Endodermal cell (in vitro differentiated cells): ENCODE measurements at regions not wholly inside any gene's neighbourhood (a gene's known extent, or its start where the extent isn't known, plus 50 kb on each side); places are given as distances from the start of the nearest gene placed in this dataset.
A peak's percentile ranks its signal among the peaks of the same experiment; 100 is the strongest.

Experiments used
- DNase-seq: peaks from one replicate; pipeline ENCODE4 v3.0.0-alpha.2; 2017
- H3K27ac ChIP-seq: 2 replicates; pipeline ENCODE4 v1.5.1; 2013; ENCODE audit warnings: mild to moderate bottlenecking, low read depth, low read length, moderate library complexity
- H3K27me3 ChIP-seq: 2 replicates; pipeline ENCODE4 v1.6.1; 2013; ENCODE audit warnings: mild to moderate bottlenecking, low read length, moderate library complexity; ENCODE audit not compliant: insufficient read depth, control insufficient read depth, poor library complexity, severe bottlenecking
- H3K36me3 ChIP-seq: 2 replicates; pipeline ENCODE4 v1.7.0; 2013; ENCODE audit warnings: mild to moderate bottlenecking, low read length, moderate library complexity; ENCODE audit not compliant: control insufficient read depth, insufficient read depth
- H3K4me1 ChIP-seq: one replicate; pipeline ENCODE4 v1.7.0; 2013; ENCODE audit warnings: low read length; ENCODE audit not compliant: control insufficient read depth, insufficient read depth
- H3K4me3 ChIP-seq: 2 replicates; pipeline ENCODE4 v1.5.1; 2013; ENCODE audit warnings: mild to moderate bottlenecking, low read length, moderate library complexity
- H3K9ac ChIP-seq: 2 replicates; pipeline ENCODE4 v1.6.1; 2013; ENCODE audit warnings: mild to moderate bottlenecking, low read length, moderate library complexity; ENCODE audit not compliant: poor library complexity, severe bottlenecking; ENCODE audit errors: extremely low read depth
- H3K9me3 ChIP-seq: 2 replicates; pipeline ENCODE4 v1.6.1; 2013; ENCODE audit warnings: mild to moderate bottlenecking, low read length, moderate library complexity; ENCODE audit not compliant: control insufficient read depth
- H3K27ac Mint-ChIP-seq: 2 replicates; pipeline ENCODE4 v1.8.0; 2020; ENCODE audit warnings: mixed read lengths
- H3K27me3 Mint-ChIP-seq: 2 replicates; pipeline ENCODE4 v1.8.0; 2021; ENCODE audit warnings: mild to moderate bottlenecking, mixed read lengths; ENCODE audit not compliant: insufficient read depth
- H3K36me3 Mint-ChIP-seq: 2 replicates; pipeline ENCODE4 v1.8.0; 2020; ENCODE audit warnings: low read depth, mixed read lengths
- H3K4me1 Mint-ChIP-seq: 2 replicates; pipeline ENCODE4 v1.8.0; 2020; ENCODE audit warnings: mixed read lengths
- H3K4me3 Mint-ChIP-seq: 2 replicates; pipeline ENCODE4 v1.8.0; 2020; ENCODE audit warnings: mild to moderate bottlenecking, moderate library complexity, mixed read lengths
- H3K9me3 Mint-ChIP-seq: 2 replicates; pipeline ENCODE4 v1.8.0; 2020; ENCODE audit warnings: mild to moderate bottlenecking, mixed read lengths
- CTCF ChIP-seq: fragments of 200-600 bp; sonication (generic); conservative IDR thresholded peaks from 2 replicates; pipeline ENCODE4 v1.5.0; 2021; ENCODE audit warnings: antibody characterized with exemption, mild to moderate bottlenecking
- WGBS, 2 experiments: methylation state at CpG; one replicate each; pipeline versions ENCODE4 v1.1.5 to v1.1.7; 2013; ENCODE audit warnings: missing lambda C conversion rate in 2 of 2, mixed read lengths in 1 of 2; ENCODE audit not compliant: insufficient coverage in 1 of 2, insufficient read length in 1 of 2; 5-methylcytosine and 5-hydroxymethylcytosine counted together

GRCh38 chr5:98268162-98268860, 505.2 kb upstream of the RGMB start:
- no peaks in the 10 kb centered on the region for H3K27me3 ChIP-seq
- peaks cover 9% of the 10 kb centered on the region for H3K36me3 ChIP-seq
- H3K9me3 ChIP-seq: no peaks in the 10 kb centered on the region
- no peak overlapping the region for H3K27ac ChIP-seq
- WGBS, 2 experiments: 92 to 96% methylated on average over 3 to 6 of the region's 7 CpGs
- no peak for DNase-seq
- H3K4me3 Mint-ChIP-seq: no peak overlapping the region
- peaks cover 4% of the 10 kb centered on the region for H3K4me1 Mint-ChIP-seq
- H3K4me3 ChIP-seq: no peak overlapping the region
- no peak overlapping the region for H3K9ac ChIP-seq
- H3K27me3 Mint-ChIP-seq: no peaks in the 10 kb centered on the region
- no peak overlapping the region for H3K27ac Mint-ChIP-seq
- H3K4me1 ChIP-seq: no peaks in the 10 kb centered on the region
- TF ChIP-seq CTCF: no peak
- peaks cover 29% of the 10 kb centered on the region for H3K36me3 Mint-ChIP-seq
- peaks cover 7% of the 10 kb centered on the region for H3K9me3 Mint-ChIP-seq

- Histone ChIP-seq H3K4me3 (no peak overlapping the region), H3K27me3 (no peaks in the 10 kb centered on the region), H3K9me3 (no peaks in the 10 kb centered on the region), H3K4me1 (no peaks in the 10 kb centered on the region), H3K36me3 (no peaks in the 10 kb centered on the region), H3K9ac (no peak overlapping the region), H3K27ac (no peak overlapping the region)
- DNase-seq: no peak
- peaks cover 17% of the 10 kb centered on the region for H3K36me3 Mint-ChIP-seq
- H3K27ac Mint-ChIP-seq: no peak overlapping the region
- H3K27me3 Mint-ChIP-seq: no peaks in the 10 kb centered on the region
- 100% methylated on average over 1 of the region's 1 CpG; no CpG with 5 or more reads in 1 of the 2 experiments for WGBS, 2 experiments
- no peaks in the 10 kb centered on the region for H3K4me1 Mint-ChIP-seq
- peaks cover 5% of the 10 kb centered on the region for H3K9me3 Mint-ChIP-seq
- TF ChIP-seq CTCF: peak; percentile 57
- H3K4me3 Mint-ChIP-seq: no peak overlapping the region
These were observed 497.5 kb upstream of the RGMB start for GRCh38 chr5:98275980-98276379.

- Mint-ChIP-seq H3K9me3 (no peaks in the 10 kb centered on the region), H3K4me1 (no peaks in the 10 kb centered on the region), H3K27ac (no peak overlapping the region), H3K36me3 (peaks cover 10% of the 10 kb centered on the region), H3K27me3 (no peaks in the 10 kb centered on the region), H3K4me3 (no peak overlapping the region)
- Histone ChIP-seq H3K4me3 (no peak overlapping the region), H3K27me3 (no peaks in the 10 kb centered on the region), H3K36me3 (peaks cover 2% of the 10 kb centered on the region), H3K4me1 (no peaks in the 10 kb centered on the region), H3K27ac (no peak overlapping the region), H3K9me3 (no peaks in the 10 kb centered on the region), H3K9ac (no peak overlapping the region)
- no peak for DNase-seq
- 93 to 96% methylated on average over 1 of the region's 1 CpG for WGBS, 2 experiments
- no peak for TF ChIP-seq CTCF
These were observed 490.9 kb upstream of the RGMB start for GRCh38 chr5:98282521-98282920.
